EL (cell line): ENCODE measurements at regions not wholly inside any gene's neighbourhood (a gene's known extent, or its start where the extent isn't known, plus 50 kb on each side); places are given as distances from the start of the nearest gene placed in this dataset.
A peak's percentile ranks its signal among the peaks of the same experiment; 100 is the strongest.
"Not testable (repeated sequence)": the region's sequence is repeated elsewhere in the genome, so short reads cannot be mapped to it uniquely, and the experiment has no call there.

Experiments used
- DNase-seq: peaks from one replicate; pipeline ENCODE4 v3.0.0-alpha.2; 2016

GRCh38 chr3:88703501-88704059 is 403.8 kb upstream of the EPHA3 start:
- no peak for DNase-seq

DNA sequence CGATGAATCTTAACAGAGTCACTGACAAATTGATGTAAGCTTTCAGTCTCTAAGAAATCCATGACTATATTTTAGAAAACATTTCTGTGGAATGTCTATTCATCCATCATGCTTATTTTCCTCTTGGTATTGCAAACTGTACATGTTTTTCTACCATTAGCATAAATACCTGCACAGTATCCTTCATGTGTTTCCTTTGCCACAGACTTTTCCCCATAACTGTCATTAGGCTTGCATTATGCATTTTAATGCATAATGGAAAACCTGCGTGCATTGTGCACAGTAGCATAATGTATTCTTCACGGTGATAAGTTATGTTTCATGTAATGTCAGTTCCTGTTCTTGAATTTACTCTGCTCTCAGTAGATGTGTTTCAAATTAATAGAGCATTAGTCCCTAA is 403.1 kb upstream of the EPHA3 start:
- no peak for DNase-seq

- no peak for DNase-seq
Observed at GRCh38 chr3:88707837-88708236, 399.6 kb upstream of the EPHA3 start.

DNA sequence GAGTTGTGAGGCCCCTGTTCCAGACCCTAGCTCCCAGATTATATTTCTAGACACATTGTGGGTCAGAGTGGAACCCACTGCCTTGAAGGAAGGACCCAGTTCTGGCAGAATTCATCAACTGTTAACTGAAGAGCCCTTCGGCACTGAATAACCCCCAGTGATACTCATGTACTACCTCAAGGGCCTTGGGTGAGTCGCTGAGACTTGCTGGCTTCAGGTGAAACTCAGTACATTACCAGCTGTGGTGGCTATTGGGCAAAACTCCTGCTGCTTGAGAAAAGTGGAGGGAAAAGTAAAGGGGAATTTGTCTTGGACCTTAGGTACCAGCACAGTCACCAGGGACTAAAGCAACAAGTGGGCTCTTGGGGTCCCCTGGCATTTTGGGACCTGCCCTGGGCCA is 394.9 kb upstream of the EPHA3 start:
- DNase-seq = no peak

GRCh38 chr3:88713233-88713691 is 394.2 kb upstream of the EPHA3 start:
- DNase-seq = peak; percentile 21

DNA sequence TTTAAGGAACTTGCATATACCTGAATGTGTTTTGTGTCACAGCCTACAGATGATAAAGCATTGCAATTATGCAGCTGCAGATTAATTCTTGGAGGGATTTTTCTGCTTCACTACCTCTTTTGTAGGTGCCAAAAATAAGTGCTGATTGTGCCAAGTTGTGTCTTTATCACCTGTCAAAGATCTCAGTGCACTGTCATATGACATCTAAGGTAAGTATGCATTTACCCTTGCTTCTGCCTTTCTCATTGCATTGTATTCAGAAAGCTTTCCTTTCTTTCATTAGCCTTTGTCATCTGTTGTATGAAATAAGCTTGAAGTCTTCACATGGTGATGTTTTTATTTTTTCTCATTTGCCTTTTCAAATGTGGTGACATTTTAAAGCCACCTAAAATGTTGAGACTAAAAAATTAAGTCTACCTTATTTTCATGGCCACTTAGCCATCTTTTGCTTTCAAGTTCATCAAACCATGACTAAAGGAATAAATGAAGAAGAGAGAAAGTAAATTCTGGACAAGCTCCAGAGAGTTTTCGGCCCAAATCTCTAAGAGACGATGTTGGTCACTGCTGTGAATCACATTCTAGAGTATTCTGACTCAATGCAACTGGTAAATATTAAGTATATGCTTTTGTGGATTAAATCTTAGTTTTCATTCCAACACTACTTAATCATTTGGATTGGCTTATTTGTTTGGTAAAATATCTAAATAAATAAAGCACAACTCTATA is 381.8 kb upstream of the EPHA3 start:
- DNase-seq = no peak

DNA sequence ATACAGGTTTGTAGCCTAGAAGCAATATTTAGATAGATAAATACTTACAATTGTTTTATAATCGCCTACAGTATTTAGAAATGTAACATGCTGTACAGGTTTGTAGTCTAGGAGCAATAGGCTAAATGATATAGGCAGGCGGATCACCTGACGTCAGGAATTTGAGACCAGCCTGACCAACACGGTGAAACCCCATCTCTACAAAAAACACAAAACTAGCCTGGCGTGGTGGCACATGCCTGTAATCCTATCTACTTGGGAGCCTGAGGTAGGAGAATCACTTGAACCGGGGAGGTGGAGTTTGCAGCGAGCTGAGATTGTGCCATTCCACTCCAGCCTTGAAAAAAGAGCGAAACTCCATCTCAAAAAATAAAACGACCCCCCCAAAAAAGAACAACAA is 375.2 kb upstream of the EPHA3 start:
- DNase-seq = no peak

DNA sequence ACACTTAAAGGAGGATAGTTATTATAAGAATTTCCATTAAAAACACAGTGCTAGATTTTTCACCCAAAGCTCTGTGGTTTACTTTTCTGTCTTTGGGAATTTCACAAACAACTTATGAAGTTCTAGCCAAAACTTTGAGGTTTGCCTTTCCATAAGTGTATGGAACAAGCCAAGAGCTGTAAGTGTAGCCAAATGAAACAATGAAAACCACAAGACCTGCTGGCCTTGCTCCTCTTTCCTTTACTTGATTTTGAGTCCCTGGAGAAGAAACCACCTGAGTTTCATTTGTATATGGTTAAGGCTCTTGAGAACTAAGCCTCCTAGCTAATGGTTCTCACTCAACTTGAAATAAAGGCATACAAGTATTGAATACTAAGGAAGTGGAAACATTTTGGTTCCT is 365.3 kb upstream of the EPHA3 start:
- no peak for DNase-seq

- DNase-seq = no peak
Observed at GRCh38 chr3:88742674-88743507, 364.5 kb upstream of the EPHA3 start.

DNA sequence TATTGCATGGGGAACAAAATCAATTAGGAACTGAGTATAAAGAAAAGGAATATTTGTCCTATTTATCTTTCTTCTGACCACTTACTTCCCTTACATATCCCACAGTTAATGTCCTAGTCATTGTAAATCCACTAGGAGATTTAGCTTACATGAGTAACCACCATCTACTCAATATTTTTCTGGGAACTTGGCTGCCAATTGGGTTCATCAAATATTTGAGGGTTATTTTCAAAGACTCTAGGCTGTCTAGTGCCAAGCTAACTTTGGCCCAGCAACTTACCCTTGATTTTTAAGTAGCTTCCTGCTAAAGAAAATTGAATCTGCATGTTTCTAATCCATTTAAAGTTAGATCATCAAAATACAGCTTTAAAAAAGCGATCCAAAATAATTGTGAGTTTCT is 362.5 kb upstream of the EPHA3 start:
- no peak for DNase-seq

- not testable (repeated sequence) for DNase-seq
Observed at GRCh38 chr3:88747145-88747544, 360.3 kb upstream of the EPHA3 start.

DNA sequence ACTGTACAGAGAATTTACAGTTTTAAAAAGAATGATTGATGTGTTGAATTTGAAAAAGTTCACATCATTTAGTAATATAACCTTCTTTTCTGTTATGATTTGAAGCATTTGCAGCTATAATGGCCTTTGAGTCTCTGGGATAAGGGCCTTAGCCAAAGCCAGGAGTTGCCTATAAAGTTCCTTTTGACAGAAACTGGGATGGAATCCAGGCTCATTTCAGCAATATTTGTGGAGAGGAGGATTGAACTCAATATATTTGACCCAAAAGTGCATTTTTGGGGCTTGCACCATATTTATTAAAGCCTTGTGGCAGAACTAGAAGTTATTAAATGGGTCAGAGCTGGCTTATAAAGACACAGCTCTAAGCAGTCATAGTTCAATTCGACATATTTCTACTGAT is 348.7 kb upstream of the EPHA3 start:
- no peak for DNase-seq

DNA sequence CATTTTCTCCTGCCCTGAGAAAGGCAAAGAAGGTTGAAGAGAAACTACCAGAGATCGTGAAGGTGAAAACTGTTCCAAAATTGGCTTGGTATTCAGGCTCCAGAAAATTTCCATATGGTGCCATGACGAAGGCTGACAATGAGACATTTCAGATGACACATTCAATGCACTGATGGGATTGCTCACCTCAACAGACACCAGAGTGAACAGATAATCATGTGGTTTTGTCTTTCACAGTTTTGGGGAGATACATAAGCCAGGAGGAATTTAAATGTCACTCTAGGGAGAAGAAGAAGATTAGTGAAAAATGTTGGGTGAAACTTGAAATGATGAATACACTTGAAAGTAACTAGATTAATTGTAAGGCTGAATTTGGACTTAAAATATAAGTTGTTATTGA is 339.7 kb upstream of the EPHA3 start:
- DNase-seq = no peak

DNA sequence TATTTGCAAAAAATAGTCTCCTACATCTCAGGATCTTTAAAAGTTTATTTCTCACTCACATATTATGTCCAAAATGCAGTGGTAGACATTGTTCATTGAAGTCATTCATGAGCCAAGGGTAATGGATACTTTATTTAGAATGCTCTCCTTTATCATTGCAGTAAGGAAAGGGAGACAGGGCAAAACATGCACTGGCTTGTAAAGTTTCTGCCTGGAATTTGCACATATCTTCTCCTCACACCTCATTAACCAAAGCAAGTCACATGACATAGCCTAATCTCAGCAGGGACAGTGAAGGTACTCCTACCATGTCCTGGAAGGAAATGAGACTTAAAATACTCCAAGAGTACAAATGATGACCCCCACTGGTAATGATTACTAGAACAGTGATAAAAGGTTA is 333.7 kb upstream of the EPHA3 start:
- no peak for DNase-seq

GRCh38 chr3:88775026-88775690 is 332.3 kb upstream of the EPHA3 start:
- DNase-seq = no peak

- no peak for DNase-seq
Observed at GRCh38 chr3:88779482-88779881, 327.9 kb upstream of the EPHA3 start.

DNA sequence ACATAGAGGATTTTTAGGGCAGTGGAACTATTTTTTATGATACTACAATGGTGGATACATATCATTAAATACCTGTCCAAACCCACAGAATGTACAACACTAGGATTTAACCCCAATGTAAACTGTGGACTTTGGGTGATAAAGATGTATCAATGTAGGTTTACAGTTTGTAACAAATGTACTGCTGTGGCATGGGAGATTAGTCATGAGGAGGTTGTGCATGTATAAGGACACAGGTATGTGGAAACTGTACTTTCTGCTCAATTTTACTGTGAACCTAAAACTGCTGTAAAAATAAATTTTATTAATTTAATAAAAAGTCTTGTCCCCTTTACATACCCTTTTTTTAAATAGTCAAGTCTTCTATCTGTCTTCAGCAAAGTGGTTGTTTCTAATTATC is 322.5 kb upstream of the EPHA3 start:
- no peak for DNase-seq

GRCh38 chr3:88785841-88786240 is 321.6 kb upstream of the EPHA3 start:
- no peak for DNase-seq

DNA sequence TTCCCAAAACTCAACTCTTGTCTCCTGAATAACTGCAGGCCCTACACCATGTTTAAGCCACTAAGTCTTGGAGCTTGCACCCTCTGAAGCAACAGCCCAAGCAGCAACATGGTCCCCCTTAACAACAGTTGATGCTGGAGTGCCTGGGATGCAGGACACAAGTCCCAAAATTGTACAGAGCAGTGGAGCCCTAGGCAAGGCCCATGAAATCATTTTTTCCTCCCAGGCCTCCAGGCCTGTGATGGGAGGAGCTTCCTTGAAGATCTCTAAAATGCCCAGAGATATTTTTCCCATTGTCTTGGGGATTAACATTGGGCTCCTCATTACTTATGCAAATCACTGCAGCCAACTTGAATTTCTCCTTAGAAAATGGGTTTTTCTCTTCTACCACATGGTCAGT is 311.9 kb upstream of the EPHA3 start:
- no peak for DNase-seq

DNA sequence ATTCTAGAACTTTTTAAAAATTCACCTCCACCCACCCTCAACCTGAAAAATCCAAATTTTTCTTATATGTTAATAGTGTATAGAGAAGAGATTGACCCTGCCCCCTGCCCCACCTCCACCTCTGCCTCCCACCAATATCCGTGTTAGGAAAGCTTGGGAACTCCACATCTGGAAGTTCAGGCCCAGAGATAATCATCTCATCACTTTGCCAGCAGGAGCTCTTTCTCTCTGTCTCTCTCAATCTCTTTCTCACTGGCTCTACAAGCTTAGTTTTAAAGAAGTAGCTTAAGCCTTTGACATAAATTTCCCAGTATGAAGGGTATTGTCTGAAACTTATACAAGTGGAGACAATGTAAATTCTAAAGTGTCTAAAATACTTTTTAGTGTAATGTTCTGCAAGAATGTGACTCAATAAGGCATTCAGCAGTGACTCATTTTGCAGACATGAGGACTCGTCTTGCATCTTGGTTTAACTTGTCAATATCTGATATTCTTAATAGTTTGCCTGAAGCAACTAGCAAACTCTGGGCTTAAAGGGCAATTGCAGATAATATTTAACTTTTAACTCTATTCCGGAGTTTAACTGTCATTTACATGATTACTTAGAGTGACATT is 299.8 kb upstream of the EPHA3 start:
- DNase-seq = peak; percentile 70

DNA sequence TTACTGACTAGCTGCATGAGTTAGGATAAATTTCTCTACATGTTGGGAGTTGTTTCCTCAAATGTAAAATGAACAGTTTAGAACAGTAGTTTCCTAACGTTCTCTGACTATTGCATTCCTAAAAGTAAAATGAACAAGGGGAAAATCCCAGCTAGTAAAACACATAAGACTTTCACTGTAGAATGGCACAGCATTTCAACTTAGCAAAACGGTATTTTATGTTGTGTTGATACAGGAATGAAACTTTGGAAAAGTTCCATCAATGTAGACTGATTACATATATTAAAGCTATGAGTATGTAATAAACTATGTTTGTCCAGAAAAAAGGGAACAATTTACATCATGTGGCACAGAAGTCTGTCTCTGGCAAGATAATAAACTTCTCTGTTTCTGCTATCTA is 297.4 kb upstream of the EPHA3 start:
- peak; percentile 25 for DNase-seq

DNA sequence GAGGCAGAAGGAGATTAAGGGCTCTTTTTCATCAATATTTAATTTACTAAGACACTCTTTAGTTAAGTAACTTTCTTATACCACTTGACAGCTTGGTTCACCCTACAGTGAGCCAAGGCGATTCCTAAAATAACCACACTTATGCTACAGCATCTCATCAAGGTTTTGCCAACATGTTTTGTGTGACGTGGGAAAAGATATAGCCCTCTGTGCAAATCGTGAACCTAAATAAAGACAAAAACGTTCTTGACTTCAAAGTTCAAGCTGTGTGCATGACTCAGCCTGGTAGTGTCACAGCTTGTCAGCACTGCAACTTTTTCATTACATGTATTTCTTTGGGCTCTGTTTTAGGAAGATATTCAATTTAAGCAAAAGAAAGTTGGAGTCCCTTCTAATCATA is 297.0 kb upstream of the EPHA3 start:
- DNase-seq = peak; percentile 39

DNA sequence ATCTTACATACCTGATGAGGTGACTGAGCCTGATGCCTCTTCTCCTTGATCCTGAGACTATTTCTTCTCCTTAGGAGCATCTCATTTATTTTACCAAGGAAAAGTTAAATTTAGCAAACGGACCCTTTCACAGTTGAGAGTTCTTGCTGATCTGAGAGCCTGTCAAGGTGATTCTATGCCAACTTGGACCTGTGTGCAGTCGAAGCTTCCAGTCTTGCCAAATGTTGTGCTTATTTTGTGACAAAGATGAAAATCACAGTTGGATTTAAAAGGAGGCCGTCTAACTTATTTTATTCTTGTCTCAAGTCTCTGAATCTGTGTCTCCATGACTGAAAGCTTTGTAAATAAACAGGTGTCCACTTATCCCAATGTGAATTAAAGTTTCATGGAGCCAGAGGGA is 296.3 kb upstream of the EPHA3 start:
- no peak for DNase-seq
